CD14-positive monocyte (primary cell): ENCODE measurements at regions not wholly inside any gene's neighbourhood (a gene's known extent, or its start where the extent isn't known, plus 50 kb on each side); places are given as distances from the start of the nearest gene placed in this dataset.

Experiments used
- DNase-seq, 3 donors: peaks; one replicate each; pipeline ENCODE4 v3.0.0-alpha.2; 2011 to 2022
- H2AFZ ChIP-seq: 2 replicates; pipeline ENCODE4 v1.6.0; 2012; ENCODE audit warnings: mild to moderate bottlenecking, low read depth, low read length, inconsistent platforms; ENCODE audit not compliant: insufficient read depth, poor library complexity, severe bottlenecking
- H3K27ac ChIP-seq, 2 donors: 1 replicate in 1 of 2; 2 replicates in 1 of 2; pipeline ENCODE4 v1.5.1; 2012 to 2013; ENCODE audit warnings: low read length in 2 of 2, control low read depth in 1 of 2, inconsistent platforms in 1 of 2, low read depth in 1 of 2, mild to moderate bottlenecking in 1 of 2
- H3K27me3 ChIP-seq, 2 donors: one replicate each; pipeline versions ENCODE4 v1.6.0 to v1.6.1; 2011 to 2013; ENCODE audit warnings: low read length in 2 of 2; ENCODE audit not compliant: control insufficient read depth in 2 of 2, insufficient read depth in 2 of 2
- H3K36me3 ChIP-seq, 2 donors: replicated peaks in 1 of 2; 1 replicate in 1 of 2; 2 replicates in 1 of 2; pipeline versions ENCODE4 v1.5.1 to v1.6.1; 2012 to 2013; ENCODE audit warnings: low read length in 2 of 2, control low read depth in 1 of 2, inconsistent platforms in 1 of 2, mild to moderate bottlenecking in 1 of 2; ENCODE audit not compliant: insufficient read depth in 2 of 2, control insufficient read depth in 1 of 2
- H3K4me1 ChIP-seq, 2 donors: 1 replicate in 1 of 2; 2 replicates in 1 of 2; pipeline versions ENCODE4 v1.5.1 to v1.6.1; 2012 to 2013; ENCODE audit warnings: low read length in 2 of 2, control low read depth in 1 of 2, inconsistent platforms in 1 of 2, mild to moderate bottlenecking in 1 of 2, moderate library complexity in 1 of 2; ENCODE audit not compliant: insufficient read depth in 2 of 2, control insufficient read depth in 1 of 2
- H3K4me2 ChIP-seq: replicated peaks from 2 replicates; pipeline ENCODE3; 2012; ENCODE audit warnings: low read length, moderate library complexity, mild to moderate bottlenecking; ENCODE audit not compliant: poor library complexity, severe bottlenecking; ENCODE audit errors: extremely low read depth
- H3K4me3 ChIP-seq, 3 experiments: fragments of 200-600 bp in 1 of 3; sonication (generic) in 1 of 3; replicated peaks in 1 of 3; 1 replicate in 2 of 3; 2 replicates in 1 of 3; pipeline ENCODE4 v1.5.1; 2011 to 2013; ENCODE audit warnings: low read length in 3 of 3, mild to moderate bottlenecking in 3 of 3, control low read depth in 2 of 3, low read depth in 2 of 3, inconsistent platforms in 1 of 3, moderate library complexity in 1 of 3
- H3K79me2 ChIP-seq: 2 replicates; pipeline ENCODE4 v1.6.0; 2012; ENCODE audit warnings: mild to moderate bottlenecking, control low read depth, inconsistent platforms, low read length, moderate library complexity; ENCODE audit not compliant: insufficient read depth
- H3K9ac ChIP-seq: 2 replicates; pipeline ENCODE4 v1.6.0; 2017; ENCODE audit warnings: low read length, mild to moderate bottlenecking; ENCODE audit not compliant: insufficient read depth, poor library complexity, severe bottlenecking
- H3K9me3 ChIP-seq, 2 donors: replicated peaks in 1 of 2; 1 replicate in 1 of 2; 2 replicates in 1 of 2; pipeline versions ENCODE4 v1.5.1 to v1.6.1; 2012 to 2013; ENCODE audit warnings: low read length in 2 of 2, control low read depth in 1 of 2; ENCODE audit not compliant: control insufficient read depth in 1 of 2, insufficient read depth in 1 of 2
- H4K20me1 ChIP-seq: 2 replicates; pipeline ENCODE4 v1.6.0; 2012; ENCODE audit warnings: mild to moderate bottlenecking, low read length, control low read depth, moderate library complexity; ENCODE audit not compliant: insufficient read depth
- H3K27ac Mint-ChIP-seq, 7 donors: one replicate each; pipeline ENCODE4 v1.8.0; 2020; ENCODE audit warnings: mild to moderate bottlenecking in 7 of 7, mixed read lengths in 7 of 7, moderate library complexity in 6 of 7, inconsistent platforms in 2 of 7
- H3K27me3 Mint-ChIP-seq, 3 donors: one replicate each; pipeline ENCODE4 v1.8.0; 2021 to 2022; ENCODE audit warnings: low read depth in 3 of 3, mild to moderate bottlenecking in 3 of 3, mixed read lengths in 3 of 3, moderate library complexity in 3 of 3, inconsistent platforms in 1 of 3
- H3K36me3 Mint-ChIP-seq, 2 donors: one replicate each; pipeline ENCODE4 v1.8.0; 2020; ENCODE audit warnings: mixed read lengths in 2 of 2, inconsistent platforms in 1 of 2, mild to moderate bottlenecking in 1 of 2
- H3K4me1 Mint-ChIP-seq: one replicate; pipeline ENCODE4 v1.8.0; 2020; ENCODE audit warnings: mild to moderate bottlenecking, mixed read lengths
- H3K4me3 Mint-ChIP-seq, 2 donors: one replicate each; pipeline ENCODE4 v1.8.0; 2020; ENCODE audit warnings: mild to moderate bottlenecking in 2 of 2, mixed read lengths in 2 of 2, moderate library complexity in 1 of 2
- H3K9me3 Mint-ChIP-seq, 7 donors: one replicate each; pipeline ENCODE4 v1.8.0; 2020 to 2022; ENCODE audit warnings: mixed read lengths in 7 of 7, mild to moderate bottlenecking in 6 of 7, moderate library complexity in 6 of 7, inconsistent platforms in 2 of 7
- WGBS: methylation state at CpG from one replicate; pipeline ENCODE4 v1.1.5; 2013; ENCODE audit warnings: missing lambda C conversion rate; ENCODE audit not compliant: insufficient coverage; 5-methylcytosine and 5-hydroxymethylcytosine counted together
- intact Hi-C, 2 donors: fragments of 100-400 bp; cut with micrococcal nuclease; formaldehyde crosslinking; loops; one replicate each; pipeline versions ENCODE4 v1.15.0 to v1.15.1; 2023
- TF ChIP-seq, protein P1 (sequence below): fragments of 200-600 bp; IDR thresholded peaks from one replicate; pipeline ENCODE4 v1.8.0; 2022; ENCODE audit warnings: antibody characterized with exemption, mild to moderate bottlenecking

DNA sequence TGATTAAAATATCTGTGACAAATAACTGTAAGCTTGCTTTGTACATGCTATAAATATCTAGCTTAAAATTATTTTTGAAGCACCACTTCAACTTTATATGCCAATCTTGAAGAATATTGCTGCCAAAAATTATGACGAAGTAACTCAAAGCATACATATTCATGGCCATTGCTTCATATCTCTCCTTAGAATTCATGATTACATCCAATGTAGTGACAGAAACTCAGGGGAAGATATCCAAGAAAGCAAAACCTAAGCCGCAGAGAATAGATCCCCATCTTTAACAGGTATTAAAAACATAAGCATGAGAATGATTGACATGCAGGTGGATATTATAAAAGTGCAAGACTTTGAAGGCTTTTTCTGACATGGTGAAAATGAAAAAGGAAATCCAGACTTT, 100.8 kb upstream of the PLPPR1 start:
- TF ChIP-seq, protein P1, sequence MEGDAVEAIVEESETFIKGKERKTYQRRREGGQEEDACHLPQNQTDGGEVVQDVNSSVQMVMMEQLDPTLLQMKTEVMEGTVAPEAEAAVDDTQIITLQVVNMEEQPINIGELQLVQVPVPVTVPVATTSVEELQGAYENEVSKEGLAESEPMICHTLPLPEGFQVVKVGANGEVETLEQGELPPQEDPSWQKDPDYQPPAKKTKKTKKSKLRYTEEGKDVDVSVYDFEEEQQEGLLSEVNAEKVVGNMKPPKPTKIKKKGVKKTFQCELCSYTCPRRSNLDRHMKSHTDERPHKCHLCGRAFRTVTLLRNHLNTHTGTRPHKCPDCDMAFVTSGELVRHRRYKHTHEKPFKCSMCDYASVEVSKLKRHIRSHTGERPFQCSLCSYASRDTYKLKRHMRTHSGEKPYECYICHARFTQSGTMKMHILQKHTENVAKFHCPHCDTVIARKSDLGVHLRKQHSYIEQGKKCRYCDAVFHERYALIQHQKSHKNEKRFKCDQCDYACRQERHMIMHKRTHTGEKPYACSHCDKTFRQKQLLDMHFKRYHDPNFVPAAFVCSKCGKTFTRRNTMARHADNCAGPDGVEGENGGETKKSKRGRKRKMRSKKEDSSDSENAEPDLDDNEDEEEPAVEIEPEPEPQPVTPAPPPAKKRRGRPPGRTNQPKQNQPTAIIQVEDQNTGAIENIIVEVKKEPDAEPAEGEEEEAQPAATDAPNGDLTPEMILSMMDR: no peak
- Histone ChIP-seq H3K9me3 (peaks cover 0 to 6% of the 10 kb centered on the region in 2 donors), H3K4me3 (no peak overlapping the region), H3K4me2 (no peak overlapping the region), H3K27ac (no peak overlapping the region), H3K9ac (no peak overlapping the region), H4K20me1 (no peaks in the 10 kb centered on the region), H3K36me3 (no peaks in the 10 kb centered on the region), H3K79me2 (no peaks in the 10 kb centered on the region), H2AFZ (no peak overlapping the region), H3K27me3 (no peaks in the 10 kb centered on the region), H3K4me1 (no peaks in the 10 kb centered on the region)
- Mint-ChIP-seq H3K4me1 (no peaks in the 10 kb centered on the region), H3K27ac (no peak overlapping the region), H3K4me3 (no peak overlapping the region), H3K27me3 (peaks cover 0 to 2% (median 0%) of the 10 kb centered on the region in 3 donors), H3K9me3 (peaks cover 0 to 5% (median 0%) of the 10 kb centered on the region in 7 donors), H3K36me3 (no peaks in the 10 kb centered on the region)
- intact Hi-C loops: no loop called here
- no peak for DNase-seq
- WGBS: no CpG with 5 or more reads among the region's 2 CpGs

DNA sequence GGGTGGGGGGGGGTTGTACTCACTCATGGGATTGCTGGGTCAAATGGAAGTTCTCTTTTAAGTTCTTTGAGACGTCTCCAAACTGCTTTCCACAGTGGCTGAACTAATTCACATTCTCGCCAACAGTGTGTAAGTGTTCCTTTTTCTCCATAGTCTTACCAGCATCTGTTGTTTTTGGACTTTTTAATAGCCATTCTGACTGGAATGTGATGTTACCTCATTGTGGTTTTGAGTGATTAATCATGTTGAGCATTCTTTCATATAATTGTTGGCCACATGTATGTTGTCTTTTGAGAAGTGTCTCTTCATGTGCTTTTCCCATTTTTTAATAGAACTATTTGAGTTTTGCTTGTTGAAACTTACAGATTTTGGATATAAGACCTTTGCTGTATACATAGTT, 94.9 kb upstream of the PLPPR1 start:
- Histone ChIP-seq H3K36me3 (no peaks in the 10 kb centered on the region), H3K27me3 (no peaks in the 10 kb centered on the region), H3K4me1 (no peaks in the 10 kb centered on the region), H2AFZ (no peak overlapping the region), H3K4me3 (no peak overlapping the region), H3K4me2 (no peak overlapping the region), H3K79me2 (no peaks in the 10 kb centered on the region), H4K20me1 (no peaks in the 10 kb centered on the region), H3K9me3 (peaks cover 0 to 12% of the 10 kb centered on the region in 2 donors), H3K27ac (no peak overlapping the region), H3K9ac (no peak overlapping the region)
- H3K36me3 Mint-ChIP-seq: no peaks in the 10 kb centered on the region
- H3K9me3 Mint-ChIP-seq: peaks cover 2 to 21% (median 10%) of the 10 kb centered on the region in 7 donors
- TF ChIP-seq, protein P1: no peak
- no peak overlapping the region for H3K27ac Mint-ChIP-seq
- H3K27me3 Mint-ChIP-seq: no peaks in the 10 kb centered on the region
- no CpG with 5 or more reads among the region's 2 CpGs for WGBS
- intact Hi-C loops: no loop called here
- H3K4me3 Mint-ChIP-seq: no peak overlapping the region
- no peaks in the 10 kb centered on the region for H3K4me1 Mint-ChIP-seq
- no peak for DNase-seq
